Right renal pelvis (tissue), 4 donors: ENCODE measurements at regions not wholly inside any gene's neighbourhood (a gene's known extent, or its start where the extent isn't known, plus 50 kb on each side); places are given as distances from the start of the nearest gene placed in this dataset.

Experiments
- DNase-seq, 4 donors: peaks; one replicate each; pipeline ENCODE4 v3.0.0-alpha.2; 2013; ENCODE audit warnings: low read depth in 4 of 4, low spot score in 3 of 4, missing footprints in 1 of 4

DNA sequence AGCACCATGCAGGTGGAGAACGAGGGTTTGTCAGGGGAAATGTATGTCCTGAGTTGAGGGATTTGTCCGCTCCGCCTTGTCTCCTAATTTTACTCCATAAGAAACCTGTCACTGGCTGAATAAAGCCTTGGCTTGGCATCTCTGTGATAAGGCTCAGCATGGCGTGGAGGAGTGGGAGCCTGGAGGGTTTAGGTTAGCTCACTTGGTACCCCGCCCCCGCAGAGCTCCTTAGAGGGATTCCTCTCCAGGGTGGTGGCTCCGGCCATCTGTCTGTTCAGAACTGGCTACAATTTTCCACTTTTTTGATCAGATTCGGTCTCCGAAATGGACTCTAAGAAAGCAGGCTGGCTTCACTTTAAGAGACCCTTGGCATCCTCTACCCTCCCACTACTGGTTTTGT is 192.2 kb upstream of the SYNDIG1 start:
- DNase-seq: no peak

DNA sequence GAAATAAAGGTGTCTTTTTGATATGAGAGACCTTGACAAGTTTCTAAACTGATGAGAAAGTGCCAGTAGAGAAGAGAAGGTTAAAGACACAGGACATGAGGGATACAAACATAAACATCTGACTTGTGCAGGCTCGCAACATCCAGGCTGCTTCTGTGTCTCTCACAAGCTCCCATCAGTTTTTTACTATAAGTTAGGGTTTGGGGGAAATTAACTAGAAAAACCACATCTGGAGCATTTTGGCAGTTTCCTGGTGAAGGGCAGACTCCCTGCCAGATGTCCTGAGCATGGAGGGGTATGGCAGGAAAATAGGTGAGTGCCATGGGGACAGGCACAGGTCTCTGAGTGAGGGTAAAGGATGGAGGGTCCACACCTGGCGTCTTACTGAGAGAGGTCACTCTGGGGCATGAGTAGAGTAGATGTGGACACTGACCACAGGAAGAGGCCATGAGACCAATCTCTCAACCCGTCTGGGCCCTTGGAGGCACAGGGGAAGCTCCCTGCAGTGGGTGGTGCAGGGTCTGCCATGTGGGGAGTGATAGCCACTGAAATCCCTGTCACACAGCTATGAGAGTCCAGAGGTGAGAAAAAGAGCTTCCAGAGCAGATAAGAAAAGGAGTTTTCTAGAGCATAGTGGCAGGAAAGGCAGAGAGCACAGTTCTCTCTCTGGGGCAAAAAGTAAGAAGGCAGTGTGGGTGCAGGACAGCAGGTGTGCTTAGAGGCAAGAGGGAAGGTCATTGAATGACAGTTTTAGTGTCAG is 193.3 kb upstream of the SYNDIG1 start:
- no peak for DNase-seq

DNA sequence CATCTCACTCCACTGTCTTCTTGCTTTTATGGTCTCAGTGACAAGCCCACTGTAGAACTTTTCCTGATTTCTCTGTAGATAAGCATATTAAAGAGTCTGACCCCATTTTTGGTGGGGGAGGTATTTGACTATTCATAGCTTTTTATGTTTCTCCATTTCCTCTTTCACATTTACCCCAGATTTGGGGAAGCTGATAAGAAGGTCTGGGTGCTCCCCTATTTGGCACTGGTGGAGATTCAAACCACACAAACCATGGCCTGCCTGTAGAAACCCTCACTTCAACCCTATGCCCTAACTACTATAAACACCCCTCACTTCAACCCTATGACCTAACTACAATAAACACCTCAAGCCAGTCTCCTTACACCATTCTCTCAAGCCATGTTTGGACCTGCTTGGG is 196.2 kb upstream of the SYNDIG1 start:
- no peak for DNase-seq

DNA sequence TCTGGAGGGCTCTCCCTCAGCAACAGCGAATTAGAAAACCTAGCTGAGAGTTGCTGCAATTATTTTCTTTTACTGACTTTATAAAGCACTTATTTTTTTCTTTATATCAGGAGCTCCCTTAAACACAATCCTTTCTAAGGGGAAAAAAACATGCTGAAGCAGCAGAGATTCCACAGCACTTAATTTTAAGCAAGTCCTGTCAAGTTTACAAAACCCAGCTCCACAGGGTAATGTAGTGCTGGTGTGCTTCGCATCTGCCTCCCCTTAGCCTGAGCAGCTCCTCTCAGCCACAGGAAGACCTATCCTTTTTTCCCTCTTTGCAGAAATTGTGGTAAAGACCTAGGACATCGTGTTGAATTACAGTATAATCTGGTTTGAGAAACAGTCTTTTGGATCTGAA is 208.1 kb upstream of the SYNDIG1 start:
- no peak for DNase-seq

GRCh38 chr20:24257171-24257570 is 212.3 kb upstream of the SYNDIG1 start:
- no peak for DNase-seq

- DNase-seq: no peak
Observed at GRCh38 chr20:24256307-24256706, 213.1 kb upstream of the SYNDIG1 start.

- DNase-seq: no peak
Observed at GRCh38 chr20:24254480-24254879, 214.9 kb upstream of the SYNDIG1 start.

DNA sequence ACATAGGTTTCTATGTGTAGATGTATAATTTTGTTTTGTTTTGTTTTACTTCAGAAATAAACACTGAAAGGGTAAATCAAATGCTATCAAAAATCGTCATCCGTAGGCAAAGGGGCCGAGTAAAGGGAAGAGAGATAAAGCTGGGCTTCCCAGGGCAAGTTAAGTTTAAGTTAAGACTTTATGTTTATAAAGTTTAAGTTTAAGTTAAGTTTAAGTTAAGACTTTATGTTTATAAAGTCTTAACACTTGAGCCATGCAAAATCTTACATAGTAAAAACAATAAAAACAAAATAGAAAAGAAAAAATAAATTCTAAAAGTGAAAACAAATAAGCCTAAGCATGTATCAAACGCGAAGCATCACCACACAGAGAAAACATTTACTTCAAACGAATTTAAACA is 216.1 kb upstream of the SYNDIG1 start:
- DNase-seq: no peak

DNA sequence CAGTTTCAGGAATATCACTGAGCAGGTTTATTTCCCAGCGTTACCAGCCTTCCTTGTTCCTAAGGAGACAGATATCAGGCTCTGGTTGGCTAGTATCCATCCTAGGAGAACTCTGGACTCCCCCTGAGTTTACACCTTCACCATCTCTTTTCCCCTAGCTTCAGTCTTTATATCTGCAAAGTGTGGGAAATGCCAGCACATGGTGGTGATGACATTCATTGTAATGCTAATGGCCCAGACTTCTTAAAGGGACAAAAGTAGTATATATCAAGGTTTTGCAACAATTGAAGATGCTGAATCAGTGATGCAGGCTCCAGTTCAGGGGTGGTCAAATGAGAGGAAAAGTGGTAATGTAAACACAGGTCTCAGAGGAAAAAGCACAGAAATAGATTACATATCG is 224.3 kb upstream of the SYNDIG1 start:
- no peak for DNase-seq

GRCh38 chr20:24242763-24243162 is 226.7 kb upstream of the SYNDIG1 start:
- DNase-seq: no peak

DNA sequence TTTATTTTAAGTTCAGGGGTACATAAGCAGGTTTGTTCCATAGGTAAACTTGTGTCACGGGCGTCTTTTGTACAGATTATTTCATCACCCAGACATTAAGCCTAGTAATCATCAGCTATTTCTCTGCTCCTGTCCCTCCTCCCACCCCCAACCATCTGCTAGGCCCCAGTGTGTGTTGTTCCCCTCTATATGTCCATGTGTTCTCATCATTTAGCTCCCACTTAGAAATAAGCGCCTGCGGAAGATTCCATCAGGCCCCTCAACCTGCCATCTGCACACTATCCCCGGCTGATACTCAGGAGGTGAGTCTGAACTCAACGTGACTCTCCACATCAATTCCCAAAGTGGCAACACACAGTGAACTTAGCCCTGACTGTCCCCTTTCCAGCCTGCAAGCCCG is 228.0 kb upstream of the SYNDIG1 start:
- DNase-seq: no peak

GRCh38 chr20:24236963-24237362 is 232.5 kb upstream of the SYNDIG1 start:
- no peak for DNase-seq

DNA sequence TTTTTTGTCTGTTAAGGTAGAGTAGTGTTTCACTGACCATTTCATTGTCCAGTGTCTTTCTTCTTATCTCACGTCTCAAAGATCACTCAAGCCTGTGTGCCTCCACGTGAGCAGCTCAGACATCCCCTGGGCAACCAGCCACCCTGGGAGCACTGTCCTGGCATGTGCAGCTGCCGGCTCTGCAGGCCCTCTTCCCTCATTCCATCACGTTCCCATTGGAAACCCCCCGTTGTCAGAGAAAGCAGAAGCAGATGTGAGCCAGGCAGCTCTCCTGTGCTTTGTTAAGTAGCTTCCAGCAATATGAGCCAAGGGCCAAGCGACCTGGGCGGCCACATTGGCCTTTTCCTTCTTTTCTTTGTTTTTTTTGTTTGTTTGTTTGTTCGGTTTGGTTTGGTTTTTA is 233.2 kb upstream of the SYNDIG1 start:
- DNase-seq: no peak

- peak in 3 of 4 donors; percentile 4 to 20 (median 7) for DNase-seq
Observed at GRCh38 chr20:24235296-24236175, 233.9 kb upstream of the SYNDIG1 start.

DNA sequence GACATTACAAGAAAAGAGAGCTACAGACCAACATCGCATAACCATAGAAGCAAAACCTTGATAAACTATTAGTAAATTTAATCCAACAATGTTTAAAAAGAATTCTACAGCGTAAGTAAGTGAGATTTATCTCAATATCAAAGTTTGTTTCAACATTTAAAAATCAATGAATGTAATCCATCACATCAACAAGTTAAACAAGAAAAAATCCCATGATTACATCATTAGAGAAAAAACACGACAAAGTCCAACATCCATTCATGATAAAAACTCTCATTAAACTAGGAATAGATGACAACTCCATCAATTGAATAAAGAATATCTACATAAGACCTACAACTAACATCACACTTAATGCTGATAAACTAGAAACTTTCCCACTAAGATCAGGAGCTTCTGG is 239.0 kb upstream of the GGTLC1 start:
- no peak for DNase-seq

DNA sequence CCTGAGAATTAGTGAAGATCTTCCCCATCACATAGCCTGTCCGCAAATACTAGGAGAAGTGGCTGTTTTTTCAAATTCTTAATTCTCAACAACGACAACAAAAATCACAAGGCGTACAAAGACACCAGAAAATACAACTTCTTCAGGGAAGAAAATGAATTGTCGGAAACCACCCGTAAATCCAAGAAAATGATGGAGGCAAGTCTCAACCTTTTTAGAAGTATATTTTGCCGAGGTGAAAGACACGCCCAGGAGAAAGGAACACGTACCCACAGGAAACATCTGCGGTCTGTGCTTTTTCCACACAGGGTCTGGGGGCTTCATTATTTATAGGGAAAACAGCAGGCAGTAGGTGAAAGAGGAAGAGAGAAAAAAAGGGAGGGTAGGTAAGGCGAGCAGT is 223.9 kb upstream of the GGTLC1 start:
- DNase-seq: no peak

DNA sequence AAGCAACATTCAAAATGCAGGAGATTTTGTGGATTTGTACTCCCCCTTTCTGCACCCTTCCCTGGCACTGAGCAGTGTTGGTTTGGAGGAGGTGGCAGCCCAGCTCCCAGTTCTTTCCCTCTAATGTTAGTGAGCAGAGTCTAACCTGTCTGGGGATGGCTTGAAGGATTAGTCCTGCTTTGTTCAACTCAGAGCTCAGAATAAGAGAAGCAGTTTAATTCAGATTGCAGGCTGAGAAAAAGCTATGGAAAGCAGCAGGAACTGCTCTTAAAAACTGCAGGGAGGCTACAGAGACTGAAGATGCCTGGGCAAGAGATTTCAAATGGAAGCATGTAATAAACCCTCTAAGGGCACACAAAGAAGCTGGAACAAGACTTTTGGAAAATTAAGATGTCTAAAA is 223.4 kb upstream of the GGTLC1 start:
- DNase-seq: no peak

DNA sequence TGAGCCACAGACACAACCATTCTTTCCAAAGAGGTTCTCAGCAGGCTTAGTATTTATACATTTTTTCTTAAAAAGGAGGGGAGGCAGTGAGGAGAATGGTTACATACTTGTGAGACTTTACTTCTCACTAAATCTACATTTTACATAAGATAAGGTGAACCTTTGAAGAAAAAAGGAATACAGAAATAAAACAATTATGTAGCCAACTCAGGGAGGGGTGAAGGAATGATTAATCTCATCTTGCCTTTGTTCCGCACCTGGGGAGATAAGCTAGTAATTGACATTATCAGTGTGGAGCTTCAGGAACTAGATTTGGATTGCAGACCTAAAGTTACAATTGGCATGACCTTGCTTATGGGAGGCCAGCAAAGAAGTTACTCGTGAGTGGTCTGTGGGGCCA is 221.8 kb upstream of the GGTLC1 start:
- DNase-seq: no peak

- no peak for DNase-seq
Observed at GRCh38 chr20:24208652-24209051, 220.1 kb upstream of the GGTLC1 start.

GRCh38 chr20:24207803-24208300 is 219.3 kb upstream of the GGTLC1 start:
- no peak for DNase-seq

DNA sequence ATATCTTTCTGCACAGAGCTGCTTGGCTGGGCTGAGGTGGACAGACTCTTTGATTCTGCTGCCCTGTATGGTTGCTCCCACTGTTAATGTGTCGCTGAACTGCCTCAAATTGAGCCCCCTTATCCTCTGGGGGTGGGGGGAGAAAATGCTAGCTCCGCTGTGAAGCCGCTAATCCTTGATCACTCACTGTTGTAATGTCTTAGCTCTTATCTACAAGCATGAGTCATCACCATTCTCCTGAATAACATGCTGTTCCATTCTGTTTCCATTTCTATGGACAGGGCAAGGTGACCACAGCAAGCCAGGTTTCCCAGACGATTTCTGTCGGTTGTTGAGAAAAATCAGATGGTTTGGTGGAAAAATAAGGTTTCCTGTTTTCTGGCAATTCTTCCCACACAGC is 218.4 kb upstream of the GGTLC1 start:
- no peak for DNase-seq
